Activated naive CD4-positive, alpha-beta T cell treated with anti-CD3 and anti-CD28 coated beads, Interleukin-2, amount 50 U/mL, for 24 hours (primary cell): ENCODE measurements at regions not wholly inside any gene's neighbourhood (a gene's known extent, or its start where the extent isn't known, plus 50 kb on each side); places are given as distances from the start of the nearest gene placed in this dataset.

Experiments used
- H3K27ac Mint-ChIP-seq: one replicate; pipeline ENCODE4 v1.8.0; 2021; ENCODE audit warnings: mild to moderate bottlenecking, mixed read lengths
- H3K27me3 Mint-ChIP-seq: one replicate; pipeline ENCODE4 v1.8.0; 2021; ENCODE audit warnings: mixed read lengths
- H3K36me3 Mint-ChIP-seq: one replicate; pipeline ENCODE4 v1.8.0; 2021; ENCODE audit warnings: mixed read lengths
- H3K4me1 Mint-ChIP-seq: one replicate; pipeline ENCODE4 v1.8.0; 2021; ENCODE audit warnings: mixed read lengths
- H3K4me3 Mint-ChIP-seq: one replicate; pipeline ENCODE4 v1.8.0; 2021; ENCODE audit warnings: mild to moderate bottlenecking, mixed read lengths
- H3K9me3 Mint-ChIP-seq: one replicate; pipeline ENCODE4 v1.8.0; 2021; ENCODE audit warnings: mixed read lengths

DNA sequence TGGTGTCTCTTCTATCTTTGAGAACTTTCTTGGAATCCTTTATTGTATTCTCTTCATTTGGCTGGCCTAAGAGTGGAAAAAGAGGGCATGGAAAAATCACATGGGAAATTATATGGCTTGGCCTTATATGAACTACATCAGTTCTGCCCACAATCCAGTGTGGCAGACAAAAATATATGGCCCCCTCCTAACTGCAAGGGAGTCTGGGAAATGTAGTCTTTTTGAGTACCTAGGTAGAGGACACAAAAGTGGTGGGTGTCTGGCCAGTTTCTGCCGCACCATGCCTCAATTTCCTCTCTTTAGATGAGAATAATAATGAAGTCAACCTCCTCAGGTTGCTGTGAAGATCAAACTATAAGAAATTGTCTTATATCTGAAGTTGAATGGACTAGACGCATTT, 109.3 kb downstream of the SCP2D1 start:
- H3K27me3 Mint-ChIP-seq, result peaks cover 1% of the 10 kb centered on the region
- no peaks in the 10 kb centered on the region for H3K36me3 Mint-ChIP-seq
- no peaks in the 10 kb centered on the region for H3K4me1 Mint-ChIP-seq
- H3K9me3 Mint-ChIP-seq, result no peaks in the 10 kb centered on the region
- H3K4me3 Mint-ChIP-seq, result no peak overlapping the region
- no peak overlapping the region for H3K27ac Mint-ChIP-seq

DNA sequence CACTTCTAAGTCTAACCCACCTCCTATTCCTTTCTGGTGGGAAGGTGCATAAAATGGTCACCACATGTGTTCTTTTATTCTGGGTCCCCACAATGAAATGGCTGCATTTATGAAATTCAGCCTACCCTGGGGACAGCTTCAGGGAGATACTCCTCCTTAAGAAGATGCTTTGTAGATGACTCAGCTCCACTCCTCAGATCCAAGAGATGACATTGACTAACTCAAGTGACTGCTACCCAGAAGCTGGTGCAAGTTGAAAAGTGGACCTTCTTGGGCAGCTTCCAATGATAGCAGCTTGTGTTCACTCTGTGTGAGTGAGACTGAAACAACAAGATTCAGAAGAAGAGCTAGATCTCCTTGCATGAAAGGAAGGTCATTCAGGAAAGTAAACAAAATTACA, 113.4 kb downstream of the SCP2D1 start:
- Mint-ChIP-seq H3K27ac (no peak overlapping the region), H3K9me3 (no peaks in the 10 kb centered on the region), H3K27me3 (peaks cover 3% of the 10 kb centered on the region), H3K4me3 (no peak overlapping the region), H3K4me1 (no peaks in the 10 kb centered on the region), H3K36me3 (no peaks in the 10 kb centered on the region)

DNA sequence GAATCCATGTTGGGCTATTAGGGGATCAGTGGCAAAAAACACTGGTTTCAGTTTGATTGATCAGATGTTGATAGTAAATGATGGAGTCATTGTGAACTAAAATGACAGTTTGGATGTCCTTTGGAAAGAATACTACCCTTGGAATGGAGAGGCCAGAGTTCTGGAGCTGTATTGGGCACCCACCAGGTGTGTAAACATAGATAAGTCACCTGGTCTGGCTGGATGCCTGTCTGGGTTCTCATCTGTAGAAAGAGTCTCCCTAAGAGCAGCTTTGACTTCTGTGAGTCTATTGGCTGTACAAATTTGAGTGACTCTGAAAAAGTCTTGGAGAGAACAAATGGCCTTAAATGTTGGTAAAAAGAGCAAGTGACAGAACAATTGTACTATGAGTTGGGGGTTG, 115.0 kb downstream of the SCP2D1 start:
- Mint-ChIP-seq H3K27ac (no peak overlapping the region), H3K4me3 (no peak overlapping the region), H3K9me3 (no peaks in the 10 kb centered on the region)

DNA sequence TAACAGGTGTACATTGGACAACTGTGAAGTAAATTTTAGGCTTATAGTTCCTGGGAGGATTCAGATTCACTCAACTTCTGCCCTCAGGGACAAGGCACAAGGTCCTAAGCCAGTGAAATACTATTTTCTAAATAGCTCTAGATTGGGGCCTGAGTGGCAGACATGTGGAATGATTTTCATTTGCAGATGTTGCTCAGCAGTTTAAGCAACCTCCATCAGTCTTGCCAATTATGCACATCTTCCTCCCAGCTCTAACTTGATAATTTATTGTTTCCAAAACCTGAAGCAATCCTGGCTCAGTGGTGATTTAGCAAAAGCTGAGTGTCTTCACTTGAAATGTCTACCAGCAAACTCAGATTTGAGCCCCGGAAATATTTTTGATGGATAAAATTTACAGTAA, 116.2 kb downstream of the SCP2D1 start:
- Mint-ChIP-seq H3K9me3 (no peaks in the 10 kb centered on the region), H3K27ac (no peak overlapping the region), H3K27me3 (peaks cover 3% of the 10 kb centered on the region), H3K36me3 (no peaks in the 10 kb centered on the region), H3K4me1 (no peaks in the 10 kb centered on the region), H3K4me3 (no peak overlapping the region)

More for the DNA sequence above, 115.0 kb downstream of the SCP2D1 start:
- H3K27me3 Mint-ChIP-seq, result peaks cover 3% of the 10 kb centered on the region
- no peaks in the 10 kb centered on the region for H3K36me3 Mint-ChIP-seq
- no peaks in the 10 kb centered on the region for H3K4me1 Mint-ChIP-seq

DNA sequence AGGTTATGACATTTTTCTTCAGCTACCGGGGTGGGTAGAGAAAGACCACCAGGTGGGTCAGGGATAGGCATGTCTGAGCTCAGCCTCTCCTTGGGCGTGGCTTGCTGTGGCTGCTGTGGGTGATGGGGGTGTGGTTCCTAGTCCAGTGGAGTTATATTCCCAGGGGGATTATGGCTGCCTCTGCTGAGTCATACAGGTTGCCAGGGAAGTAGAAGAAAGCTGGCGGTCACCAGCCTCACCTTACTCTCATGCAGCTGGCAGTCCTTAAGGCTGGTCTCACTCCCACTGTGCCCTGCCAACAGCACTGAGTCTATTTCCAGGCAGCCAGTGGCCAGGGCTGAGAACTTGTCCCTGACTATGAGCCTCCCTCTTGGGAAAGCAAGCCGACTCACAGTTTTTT, 130.0 kb downstream of the SCP2D1 start:
- no peak overlapping the region for H3K4me3 Mint-ChIP-seq
- no peaks in the 10 kb centered on the region for H3K9me3 Mint-ChIP-seq
- H3K36me3 Mint-ChIP-seq, result peaks cover 2% of the 10 kb centered on the region
- H3K4me1 Mint-ChIP-seq, result no peaks in the 10 kb centered on the region
- H3K27me3 Mint-ChIP-seq, result peaks cover 6% of the 10 kb centered on the region
- H3K27ac Mint-ChIP-seq, result no peak overlapping the region

DNA sequence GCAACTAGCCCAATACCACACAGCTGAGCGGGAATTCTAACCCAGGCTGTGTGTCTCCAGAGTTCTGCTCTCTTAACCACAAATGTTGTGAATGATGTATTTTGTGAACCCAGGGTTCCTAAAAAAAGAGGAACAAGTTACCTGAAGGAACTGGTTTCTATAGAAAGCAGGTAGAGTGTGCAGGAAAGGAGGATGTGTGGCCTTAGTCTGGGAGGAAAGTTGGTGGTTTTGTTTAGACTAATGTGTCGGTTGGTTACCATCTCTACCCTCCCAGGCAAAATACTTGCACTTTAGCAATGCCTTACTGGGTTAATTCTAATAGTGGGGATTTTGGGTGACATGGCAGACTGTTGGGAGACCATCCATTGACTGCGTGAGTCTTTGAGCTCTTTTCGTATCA, 143.3 kb downstream of the SCP2D1 start:
- Mint-ChIP-seq H3K9me3 (peaks cover 19% of the 10 kb centered on the region), H3K27ac (no peak overlapping the region), H3K4me1 (no peaks in the 10 kb centered on the region), H3K27me3 (peaks cover 2% of the 10 kb centered on the region), H3K36me3 (no peaks in the 10 kb centered on the region), H3K4me3 (no peak overlapping the region)

DNA sequence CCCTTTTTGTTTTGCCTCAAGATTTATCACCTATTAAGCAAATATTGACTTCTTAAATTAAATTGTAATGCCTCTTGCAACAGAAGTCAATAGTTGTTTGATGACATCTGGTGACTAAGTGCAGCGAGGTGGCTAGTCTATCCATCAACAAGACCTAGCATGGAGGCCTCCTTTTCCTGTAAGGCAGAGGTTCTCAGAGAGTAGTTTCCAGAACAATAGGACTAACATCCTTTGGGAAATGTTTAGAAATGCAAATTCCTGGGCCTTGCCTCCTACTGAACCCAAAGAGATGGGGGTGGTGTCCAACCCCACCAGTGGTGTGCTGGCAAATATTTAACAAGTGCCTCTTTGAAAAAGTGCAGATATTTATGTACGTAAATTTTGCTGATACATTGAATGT, 143.7 kb downstream of the SCP2D1 start:
- peaks cover 19% of the 10 kb centered on the region for H3K9me3 Mint-ChIP-seq
- no peaks in the 10 kb centered on the region for H3K4me1 Mint-ChIP-seq
- H3K36me3 Mint-ChIP-seq, result no peaks in the 10 kb centered on the region
- H3K4me3 Mint-ChIP-seq, result no peak overlapping the region
- H3K27me3 Mint-ChIP-seq, result peaks cover 2% of the 10 kb centered on the region
- H3K27ac Mint-ChIP-seq, result no peak overlapping the region

DNA sequence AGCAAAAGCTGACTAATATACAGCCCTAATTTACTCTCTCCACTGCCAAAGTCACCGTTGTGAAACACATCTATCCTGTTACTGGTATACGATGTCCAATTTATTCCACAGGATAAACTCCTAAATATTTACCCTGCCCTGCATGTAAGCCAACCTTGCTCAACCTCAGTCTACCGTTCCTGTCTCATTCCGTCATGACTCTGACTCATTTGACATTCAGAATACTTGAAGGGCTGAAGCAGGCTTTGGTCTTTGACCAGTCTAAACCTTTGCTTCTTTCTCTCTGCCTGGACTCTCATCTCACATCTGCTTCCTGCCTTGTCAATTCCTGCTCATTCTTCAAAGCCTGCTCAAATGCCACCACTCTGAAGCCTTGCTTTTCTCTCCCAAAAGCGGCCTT, 157.5 kb downstream of the SCP2D1 start:
- no peak overlapping the region for H3K4me3 Mint-ChIP-seq
- no peaks in the 10 kb centered on the region for H3K36me3 Mint-ChIP-seq
- H3K27ac Mint-ChIP-seq, result no peak overlapping the region
- H3K27me3 Mint-ChIP-seq, result peaks cover under 1% of the 10 kb centered on the region
- no peaks in the 10 kb centered on the region for H3K9me3 Mint-ChIP-seq
- no peaks in the 10 kb centered on the region for H3K4me1 Mint-ChIP-seq

DNA sequence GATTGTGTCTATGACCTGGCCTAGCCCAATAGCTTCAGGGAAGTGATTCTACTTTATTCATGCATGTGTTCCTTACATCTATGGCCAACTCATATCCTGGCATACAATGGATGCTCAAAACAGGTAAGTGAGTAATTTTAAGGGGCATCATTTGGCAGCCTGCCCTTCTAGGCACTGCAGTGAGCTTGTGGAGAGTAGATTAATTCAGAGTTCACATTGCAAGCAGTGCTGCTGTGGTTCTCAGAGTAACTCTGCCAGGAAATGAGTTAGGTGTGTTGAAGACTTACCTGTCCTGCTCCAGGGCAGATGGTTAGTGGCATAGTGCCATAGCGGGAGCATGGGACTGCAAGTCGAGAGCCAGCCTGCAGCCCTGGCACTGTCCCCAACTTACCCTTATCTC, 158.0 kb downstream of the SCP2D1 start:
- Mint-ChIP-seq H3K4me1 (no peaks in the 10 kb centered on the region), H3K27ac (no peak overlapping the region), H3K4me3 (no peak overlapping the region), H3K27me3 (peaks cover 2% of the 10 kb centered on the region), H3K9me3 (no peaks in the 10 kb centered on the region), H3K36me3 (no peaks in the 10 kb centered on the region)

DNA sequence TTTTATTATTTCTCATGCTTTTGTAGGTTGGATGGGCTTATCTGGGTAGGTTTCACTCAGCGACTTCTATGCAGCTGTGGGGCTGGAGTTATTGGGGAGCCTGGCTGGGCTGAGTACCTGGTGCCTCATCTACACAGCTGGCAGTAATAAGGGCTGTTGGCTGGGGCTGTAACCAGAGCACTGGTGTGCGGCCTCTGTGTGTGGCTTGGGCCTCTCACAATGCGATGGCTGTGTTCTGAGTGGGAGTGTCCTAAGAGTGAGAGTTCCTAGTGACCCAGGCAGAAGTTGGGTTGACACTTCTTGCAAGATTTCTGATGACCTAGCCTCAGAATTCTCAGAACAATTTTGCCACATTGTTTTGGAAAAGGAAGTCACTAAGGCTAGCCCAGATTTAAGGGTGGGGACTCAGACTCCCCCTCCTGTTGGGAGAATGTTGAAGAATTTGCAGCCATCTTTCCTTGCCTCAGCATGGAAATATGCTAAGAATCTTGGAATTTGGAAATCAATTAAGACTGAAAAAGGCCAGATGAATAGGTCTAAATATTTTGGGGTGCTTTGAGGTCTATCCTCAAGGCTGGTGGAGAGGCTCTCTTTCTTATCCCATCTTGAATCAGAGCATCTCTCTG, 158.8 kb downstream of the SCP2D1 start:
- Mint-ChIP-seq H3K27ac (no peak overlapping the region), H3K27me3 (peaks cover 2% of the 10 kb centered on the region), H3K4me1 (no peaks in the 10 kb centered on the region), H3K4me3 (no peak overlapping the region), H3K36me3 (no peaks in the 10 kb centered on the region), H3K9me3 (no peaks in the 10 kb centered on the region)

DNA sequence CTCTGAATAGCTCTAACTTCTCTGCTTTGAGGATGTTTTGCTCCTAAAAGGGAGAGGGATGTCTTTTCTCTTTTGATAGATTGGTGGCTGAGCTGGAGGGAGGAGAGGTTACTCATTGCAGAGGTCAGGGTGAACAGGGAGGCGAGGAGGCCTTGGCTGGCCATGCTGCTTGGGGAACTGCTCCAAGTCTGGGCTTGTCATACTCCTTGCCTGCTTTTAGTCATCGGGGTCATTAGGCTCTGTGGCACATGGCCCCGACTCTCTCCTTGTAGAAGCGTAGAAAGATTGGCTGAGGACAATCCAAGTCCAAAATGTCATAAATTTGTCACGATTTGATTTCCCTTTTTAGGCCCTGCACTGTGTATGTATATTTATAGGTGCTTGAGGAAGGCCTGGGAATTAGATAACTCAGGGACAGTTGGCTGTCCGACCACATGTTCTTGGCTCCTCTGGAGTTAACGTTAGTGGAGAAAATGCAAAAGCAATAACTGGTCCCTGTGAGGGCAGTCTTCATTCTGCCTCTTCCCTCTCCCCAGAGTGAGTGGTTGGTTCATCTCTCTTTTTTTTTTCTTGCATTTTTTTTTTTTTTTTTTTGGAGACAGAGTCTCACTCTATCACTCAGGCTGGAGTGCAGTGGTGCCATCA, 160.1 kb downstream of the SCP2D1 start:
- Mint-ChIP-seq H3K4me1 (no peaks in the 10 kb centered on the region), H3K27ac (no peak overlapping the region), H3K4me3 (no peak overlapping the region), H3K27me3 (peaks cover 3% of the 10 kb centered on the region), H3K9me3 (no peaks in the 10 kb centered on the region), H3K36me3 (no peaks in the 10 kb centered on the region)

DNA sequence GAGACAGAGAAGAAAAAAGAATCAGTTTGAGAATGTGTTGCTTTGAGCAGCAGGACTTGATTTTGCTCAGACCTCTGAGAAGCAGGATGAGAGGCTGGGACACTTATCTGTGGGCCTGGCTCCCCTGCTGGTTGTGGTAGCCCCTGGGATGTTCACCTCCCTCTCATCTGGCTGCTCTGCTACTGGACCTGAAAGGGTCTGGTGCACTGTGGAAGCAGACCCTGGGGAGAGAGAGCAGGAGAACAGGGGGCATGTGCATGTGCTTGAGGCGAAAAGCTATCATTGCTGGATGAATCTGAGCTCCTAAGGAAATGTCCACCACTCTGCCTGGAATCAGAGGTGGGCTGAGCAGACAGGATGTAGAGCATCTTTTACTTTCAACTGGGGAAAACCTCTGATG, 161.1 kb downstream of the SCP2D1 start:
- Mint-ChIP-seq H3K4me1 (no peaks in the 10 kb centered on the region), H3K4me3 (no peak overlapping the region), H3K36me3 (no peaks in the 10 kb centered on the region), H3K27ac (no peak overlapping the region), H3K27me3 (peaks cover 7% of the 10 kb centered on the region), H3K9me3 (no peaks in the 10 kb centered on the region)

DNA sequence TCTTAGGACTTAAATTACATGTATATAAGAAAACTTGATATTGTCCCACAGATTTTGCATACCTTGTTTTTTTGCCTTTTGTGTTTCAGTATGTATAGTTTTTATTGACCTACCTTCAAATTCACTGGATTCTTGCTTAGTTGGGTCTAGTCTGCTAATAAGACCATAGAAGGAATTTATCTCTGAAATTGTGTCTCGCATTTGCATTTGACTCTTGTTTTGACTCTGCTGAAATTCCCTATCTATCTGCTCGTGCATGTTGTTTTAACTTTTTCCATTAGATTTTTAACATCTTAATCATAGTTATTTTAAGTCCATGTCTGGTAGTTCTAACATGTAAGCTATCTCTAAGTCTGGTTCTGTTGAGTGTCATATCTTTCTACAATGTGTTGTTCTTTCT, 163.9 kb downstream of the SCP2D1 start:
- no peaks in the 10 kb centered on the region for H3K36me3 Mint-ChIP-seq
- no peaks in the 10 kb centered on the region for H3K4me1 Mint-ChIP-seq
- no peak overlapping the region for H3K4me3 Mint-ChIP-seq
- peaks cover 19% of the 10 kb centered on the region for H3K27me3 Mint-ChIP-seq
- no peak overlapping the region for H3K27ac Mint-ChIP-seq
- no peaks in the 10 kb centered on the region for H3K9me3 Mint-ChIP-seq

DNA sequence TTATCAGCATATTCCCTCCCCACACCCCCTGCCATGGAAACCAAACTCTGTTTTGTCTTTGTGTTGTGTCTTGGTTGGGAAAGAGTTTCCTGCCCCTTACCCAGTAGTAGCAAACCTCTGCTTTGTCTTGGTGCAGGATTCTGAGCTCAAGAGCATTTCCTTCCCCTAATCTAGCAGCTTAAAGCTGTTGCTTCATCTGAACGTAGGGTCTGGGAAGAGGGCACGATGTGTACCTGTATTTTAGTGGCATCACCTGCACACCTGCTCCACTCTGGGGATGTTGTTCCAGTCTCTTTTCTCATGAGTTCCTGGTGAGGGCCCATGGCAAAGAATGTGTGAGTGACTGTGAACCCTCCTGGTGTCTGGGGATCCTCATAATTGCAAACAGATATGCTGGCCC, 164.7 kb downstream of the SCP2D1 start:
- Mint-ChIP-seq H3K9me3 (no peaks in the 10 kb centered on the region), H3K4me3 (no peak overlapping the region), H3K36me3 (no peaks in the 10 kb centered on the region), H3K4me1 (no peaks in the 10 kb centered on the region), H3K27me3 (peaks cover 19% of the 10 kb centered on the region), H3K27ac (no peak overlapping the region)

DNA sequence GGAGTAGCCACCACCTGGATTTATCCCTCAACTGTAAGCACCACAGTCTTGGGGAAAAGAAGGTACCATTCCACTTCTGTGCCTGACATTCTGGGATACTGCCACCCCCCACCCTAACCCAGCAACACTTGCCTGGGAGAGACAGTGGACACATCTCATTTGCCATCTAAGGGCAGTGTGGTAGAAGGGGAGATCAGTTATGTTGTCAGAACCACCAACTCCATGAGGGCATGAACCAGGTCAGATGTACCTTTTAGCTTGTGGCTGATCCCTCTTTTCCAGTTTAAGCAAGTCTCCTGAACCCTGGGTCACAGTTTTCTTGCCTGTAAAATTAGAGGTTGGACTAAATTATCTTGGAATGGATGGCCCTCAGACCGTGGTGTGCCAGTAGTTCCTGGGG, 165.5 kb downstream of the SCP2D1 start:
- Mint-ChIP-seq H3K27me3 (peaks cover 19% of the 10 kb centered on the region), H3K4me3 (no peak overlapping the region), H3K27ac (no peak overlapping the region), H3K36me3 (no peaks in the 10 kb centered on the region), H3K4me1 (no peaks in the 10 kb centered on the region), H3K9me3 (no peaks in the 10 kb centered on the region)

DNA sequence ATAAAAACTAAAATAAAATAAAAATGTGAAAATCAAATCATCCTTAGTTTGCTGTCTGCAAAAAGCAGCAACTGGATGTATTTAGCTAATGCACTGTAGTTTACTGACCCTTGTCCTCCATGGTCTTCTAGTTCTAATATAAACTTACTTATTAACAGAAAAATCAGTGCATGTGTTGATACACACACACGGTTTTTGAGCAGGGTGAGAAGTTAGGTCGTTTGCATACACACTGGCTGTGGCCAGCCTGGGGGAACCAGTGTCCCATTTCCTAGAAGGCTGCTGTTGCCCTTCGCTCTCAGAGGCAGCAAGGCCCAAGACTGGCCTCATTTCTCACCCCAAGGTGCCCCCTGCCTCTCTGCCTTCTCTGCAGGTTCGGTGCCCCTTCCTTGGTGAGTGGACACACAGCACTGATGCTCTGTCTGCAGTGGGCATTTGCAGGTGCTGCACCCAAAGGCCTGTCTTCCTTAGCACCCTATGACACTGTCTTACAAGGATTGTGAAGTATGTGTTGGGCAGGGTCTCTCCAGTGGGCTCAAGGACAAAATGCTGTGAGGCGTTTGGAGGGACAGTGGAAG, 168.5 kb downstream of the SCP2D1 start:
- H3K27me3 Mint-ChIP-seq, result peaks cover 17% of the 10 kb centered on the region
- H3K27ac Mint-ChIP-seq, result no peak overlapping the region
- H3K36me3 Mint-ChIP-seq, result no peaks in the 10 kb centered on the region
- no peaks in the 10 kb centered on the region for H3K4me1 Mint-ChIP-seq
- no peak overlapping the region for H3K4me3 Mint-ChIP-seq
- H3K9me3 Mint-ChIP-seq, result no peaks in the 10 kb centered on the region

DNA sequence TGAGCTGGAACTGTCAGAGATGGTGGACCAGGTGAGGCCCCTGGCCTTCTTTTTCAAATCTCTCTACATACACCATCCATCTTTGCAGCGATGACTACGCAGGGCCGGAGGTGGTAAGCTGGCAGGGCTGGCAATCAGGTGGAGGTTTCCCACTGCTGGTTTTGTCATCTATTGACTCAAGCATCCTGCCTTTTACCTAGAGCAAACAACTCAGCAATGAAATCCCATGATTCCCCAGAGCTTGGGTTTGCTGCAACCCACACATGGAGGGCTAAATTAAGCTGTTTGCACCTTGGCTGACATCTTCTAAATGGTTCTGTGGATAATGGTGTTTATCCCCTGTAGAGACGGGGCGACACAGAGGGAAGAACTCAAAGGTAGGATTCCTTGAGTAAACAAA, 170.2 kb downstream of the SCP2D1 start:
- Mint-ChIP-seq H3K4me3 (no peak overlapping the region), H3K27ac (no peak overlapping the region), H3K36me3 (no peaks in the 10 kb centered on the region), H3K9me3 (no peaks in the 10 kb centered on the region), H3K4me1 (no peaks in the 10 kb centered on the region), H3K27me3 (peaks cover 16% of the 10 kb centered on the region)
